ENCODE measurements at regions not wholly inside any gene's neighbourhood (a gene's known extent, or its start where the extent isn't known, plus 50 kb on each side); places are given as distances from the start of the nearest gene placed in this dataset.

- 62% methylated on average over 10 of the region's 10 CpGs for WGBS (ENCODE audit: low lambda C conversion rate)
- no peaks in the 10 kb centered on the region for H3K9me3 ChIP-seq
- H3K9me2 ChIP-seq = no peaks in the 10 kb centered on the region
- H3K9ac ChIP-seq = no peak overlapping the region
- H3K27me3 ChIP-seq (ENCODE audit: insufficient read depth) = no peaks in the 10 kb centered on the region
- no peak for DNase-seq
- no peak overlapping the region for H3K4me3 ChIP-seq (ENCODE audit: low read depth in 2 of 2, low read length in 1 of 2)
- POLR2A ChIA-PET = no interaction called here
- no peaks in the 10 kb centered on the region for H3F3A ChIP-seq (replicated peaks; ENCODE audit: insufficient read depth)
- no peak overlapping the region for H3K4me2 ChIP-seq
- H3K4me1 ChIP-seq (ENCODE audit: control insufficient read depth in 1 of 2, insufficient read depth in 2 of 2, low read depth in 1 of 2, low read length in 1 of 2) = no peaks in the 10 kb centered on the region
- CTCF ChIA-PET = no interaction called here
- H3K36me3 ChIP-seq (replicated peaks in 1 of 2; ENCODE audit: control insufficient read depth in 1 of 2, insufficient read depth in 2 of 2, low read length in 1 of 2) = no peaks in the 10 kb centered on the region
- TF ChIP-seq TCF12 (IDR thresholded peaks at IDR 0.05) (no peak), IRF3 (IDR thresholded peaks at IDR 0.05; ENCODE audit: low read depth, low read length) (no peak), ZBTB33 (IDR thresholded peaks at IDR 0.05; ENCODE audit: borderline replicate concordance, low read depth) (no peak), POLR2AphosphoS5 (IDR thresholded peaks at IDR 0.05; ENCODE audit: low read depth, low read length) (no peak), NFIC (IDR thresholded peaks at IDR 0.05; ENCODE audit: borderline replicate concordance) (no peak), MAX (IDR thresholded peaks at IDR 0.05; ENCODE audit: low read depth) (no peak), RCOR1 (IDR thresholded peaks at IDR 0.05; ENCODE audit: low read length) (no peak), GATA2 (CRISPR knock-in tag; IDR thresholded peaks at IDR 0.05) (no peak), PBX3 (IDR thresholded peaks at IDR 0.05) (no peak), JUND (IDR thresholded peaks at IDR 0.05) (no peak), REST (IDR thresholded peaks at IDR 0.05; ENCODE audit: low read depth, low read length) (no peak)
- no peaks in the 10 kb centered on the region for H4K20me1 ChIP-seq (ENCODE audit: insufficient read depth)
- H2AFZ ChIP-seq (ENCODE audit: low read depth) = no peak overlapping the region
- no peaks in the 10 kb centered on the region for H3K79me2 ChIP-seq (ENCODE audit: insufficient read depth)
- no peak overlapping the region for H3K27ac ChIP-seq (ENCODE audit: low read depth in 2 of 2, low read length in 1 of 2)
These were observed 350.9 kb downstream of the NUP35 start for GRCh38 chr2:183474912-183475695.

Measured in SK-N-SH (cell line).